Activated T-helper 1 cell treated with anti-CD3 and anti-CD28 coated beads, Interleukin-12 subunit alpha, Interleukin-12 subunit beta, Interleukin-2, Interleukin-4 antibody, amounts not matched to agents 30 ng/mL and 10 ng/mL and 1 ng/mL, durations not matched to agents 14 hours and 24 hours and 36 hours (primary cell): ENCODE measurements at regions not wholly inside any gene's neighbourhood (a gene's known extent, or its start where the extent isn't known, plus 50 kb on each side); places are given as distances from the start of the nearest gene placed in this dataset.

Experiments
- DNase-seq: peaks from one replicate; pipeline ENCODE4 v3.0.0; 2021; ENCODE audit warnings: low spot score
- H3K27ac Mint-ChIP-seq: one replicate; pipeline ENCODE4 v1.8.0; 2021; ENCODE audit warnings: mild to moderate bottlenecking, mixed read lengths
- H3K27me3 Mint-ChIP-seq: one replicate; pipeline ENCODE4 v1.8.0; 2022; ENCODE audit warnings: mild to moderate bottlenecking, moderate library complexity, mixed read lengths; ENCODE audit not compliant: insufficient read depth
- H3K36me3 Mint-ChIP-seq: one replicate; pipeline ENCODE4 v1.8.0; 2021; ENCODE audit warnings: low read depth, mixed read lengths
- H3K4me1 Mint-ChIP-seq: one replicate; pipeline ENCODE4 v1.8.0; 2021; ENCODE audit warnings: low read depth, mixed read lengths
- H3K4me3 Mint-ChIP-seq: one replicate; pipeline ENCODE4 v1.8.0; 2021; ENCODE audit warnings: mild to moderate bottlenecking, moderate library complexity, mixed read lengths
- H3K9me3 Mint-ChIP-seq: one replicate; pipeline ENCODE4 v1.8.0; 2021; ENCODE audit warnings: mixed read lengths
- intact Hi-C: fragments of 100-400 bp; cut with micrococcal nuclease; formaldehyde crosslinking; loops from one replicate; pipeline ENCODE4 v1.15.1; 2024

- intact Hi-C loops = no loop called here
- Mint-ChIP-seq H3K4me3 (no peak overlapping the region), H3K4me1 (peaks cover 4% of the 10 kb centered on the region), H3K9me3 (no peaks in the 10 kb centered on the region), H3K36me3 (no peaks in the 10 kb centered on the region), H3K27ac (no peak overlapping the region), H3K27me3 (peaks cover 4% of the 10 kb centered on the region)
- DNase-seq = no peak
Measured at GRCh38 chr1:234554218-234554697, 55.7 kb downstream of the IRF2BP2 start.

DNA sequence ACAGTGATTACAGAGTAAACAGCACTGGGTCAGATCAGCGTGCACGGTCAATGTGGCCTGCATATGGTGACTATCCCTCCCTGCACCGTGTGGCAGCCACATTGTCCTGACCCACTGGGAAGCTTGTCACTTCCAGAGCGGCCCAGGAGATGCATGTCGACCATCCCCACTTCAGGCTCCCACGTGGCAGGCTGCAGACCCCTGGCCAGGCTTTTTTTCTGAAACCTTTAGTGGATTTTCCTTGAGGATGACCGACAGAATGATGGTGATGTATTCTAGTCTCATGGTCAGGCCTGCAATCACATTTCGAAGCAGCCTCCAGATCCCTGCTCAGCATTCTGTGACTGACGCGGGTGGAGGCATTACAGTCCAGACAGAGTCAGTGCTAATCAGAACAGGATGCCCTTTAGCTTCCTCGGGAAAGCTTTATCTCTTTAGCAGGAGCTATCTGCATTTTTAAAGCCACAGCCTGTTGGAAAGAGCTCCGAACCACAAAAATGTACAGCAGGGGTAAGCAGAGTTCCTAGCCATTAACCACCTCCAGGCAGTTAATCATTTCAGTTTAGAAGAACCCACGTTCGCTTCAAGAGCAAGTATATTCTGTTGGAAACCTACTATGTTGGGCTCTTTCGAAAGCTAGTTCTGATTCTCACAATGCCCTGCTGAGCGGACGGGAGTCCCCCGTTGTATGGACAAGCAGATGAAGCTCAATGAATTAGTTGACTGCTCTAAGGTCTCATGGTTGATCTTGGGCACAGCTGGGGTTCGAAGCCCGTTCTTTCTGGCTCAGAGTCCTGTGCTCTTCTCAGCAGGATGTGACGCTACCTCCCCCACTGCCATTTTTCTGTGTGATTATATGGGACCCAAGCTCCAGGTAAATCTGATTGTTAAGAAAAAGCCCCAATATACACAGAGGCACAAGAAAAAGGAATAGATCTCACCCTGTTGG lies 56.5 kb downstream of the IRF2BP2 start:
- DNase-seq = no peak
- H3K9me3 Mint-ChIP-seq = no peaks in the 10 kb centered on the region
- no peak overlapping the region for H3K27ac Mint-ChIP-seq
- H3K36me3 Mint-ChIP-seq = no peaks in the 10 kb centered on the region
- H3K27me3 Mint-ChIP-seq = peaks cover 4% of the 10 kb centered on the region
- peaks cover 4% of the 10 kb centered on the region for H3K4me1 Mint-ChIP-seq
- H3K4me3 Mint-ChIP-seq = no peak overlapping the region
- intact Hi-C loops = no loop called here

- Mint-ChIP-seq H3K36me3 (no peaks in the 10 kb centered on the region), H3K27ac (no peak overlapping the region), H3K27me3 (peaks cover 4% of the 10 kb centered on the region), H3K9me3 (no peaks in the 10 kb centered on the region), H3K4me3 (no peak overlapping the region), H3K4me1 (peaks cover 4% of the 10 kb centered on the region)
- intact Hi-C loops = no loop called here
- DNase-seq = no peak
Measured at GRCh38 chr1:234551032-234551378, 59.0 kb downstream of the IRF2BP2 start.

DNA sequence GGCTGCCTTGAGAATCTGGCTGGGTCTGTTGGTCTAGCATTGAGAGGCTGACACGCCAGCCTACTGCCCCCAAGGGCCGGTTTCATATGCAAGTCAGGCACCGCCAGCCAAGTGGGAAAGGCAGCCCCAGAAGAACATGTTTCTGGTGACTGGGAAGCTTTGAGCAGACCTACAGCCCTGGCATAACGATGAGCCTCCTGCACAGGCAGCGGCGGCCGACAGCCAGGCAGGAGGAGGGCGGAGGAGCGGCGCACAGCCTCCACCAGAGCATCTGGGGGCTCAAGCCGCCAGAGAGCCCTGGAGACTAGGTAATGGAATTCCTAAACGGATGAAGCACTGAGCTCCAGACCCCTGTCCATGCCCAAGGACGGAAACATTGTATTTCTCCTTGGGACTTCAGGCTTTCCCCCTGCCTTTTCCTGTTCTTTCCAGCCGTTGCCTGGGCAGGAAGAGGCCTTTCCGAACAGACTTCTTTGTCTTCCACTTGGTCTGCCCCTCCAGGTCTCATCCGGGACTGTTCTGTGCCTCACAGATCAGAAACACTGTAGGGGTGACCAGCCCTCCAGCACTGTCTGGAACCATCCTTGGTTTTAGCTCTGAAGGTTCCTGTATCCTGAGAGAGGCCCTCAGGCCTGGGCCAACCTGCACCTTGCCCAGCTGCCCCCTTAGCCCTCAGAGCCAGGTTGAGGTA lies 59.5 kb downstream of the IRF2BP2 start:
- Mint-ChIP-seq H3K4me1 (peaks cover 4% of the 10 kb centered on the region), H3K36me3 (no peaks in the 10 kb centered on the region), H3K27ac (no peak overlapping the region), H3K9me3 (no peaks in the 10 kb centered on the region), H3K4me3 (no peak overlapping the region), H3K27me3 (peaks cover 4% of the 10 kb centered on the region)
- DNase-seq = no peak
- intact Hi-C loops = no loop called here

DNA sequence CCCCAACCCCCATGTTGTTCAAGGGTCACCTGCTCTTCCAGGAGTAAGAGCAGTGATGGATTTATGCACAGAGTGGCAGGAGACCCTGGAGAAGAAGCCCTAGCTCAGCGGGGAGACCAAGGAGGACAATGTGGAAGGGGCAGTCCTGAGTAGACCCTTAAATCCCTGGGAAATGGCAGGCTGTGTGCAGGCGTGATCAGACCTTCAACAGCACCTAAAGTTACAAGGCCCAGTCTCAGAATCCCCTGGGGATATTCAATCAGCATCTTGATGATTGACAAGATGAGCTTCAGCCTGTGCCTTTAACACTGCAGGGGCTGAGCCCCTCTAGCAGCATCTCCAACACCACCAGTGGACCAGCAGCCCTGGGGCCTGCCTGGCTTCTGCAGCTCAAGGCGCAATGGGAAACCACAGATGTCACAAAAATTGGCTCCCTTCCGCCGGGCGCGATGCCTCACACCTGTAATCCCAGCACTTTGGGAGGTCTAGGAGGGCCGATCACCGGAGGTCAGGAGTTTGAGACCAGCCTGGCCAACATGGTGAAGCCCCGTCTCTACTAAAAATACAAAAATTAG lies 60.4 kb downstream of the IRF2BP2 start:
- H3K36me3 Mint-ChIP-seq = no peaks in the 10 kb centered on the region
- intact Hi-C loops = no loop called here
- no peaks in the 10 kb centered on the region for H3K9me3 Mint-ChIP-seq
- peaks cover 12% of the 10 kb centered on the region for H3K4me1 Mint-ChIP-seq
- peaks cover 4% of the 10 kb centered on the region for H3K27me3 Mint-ChIP-seq
- H3K4me3 Mint-ChIP-seq = no peak overlapping the region
- no peak for DNase-seq
- no peak overlapping the region for H3K27ac Mint-ChIP-seq

- DNase-seq = no peak
- Mint-ChIP-seq H3K36me3 (no peaks in the 10 kb centered on the region), H3K27me3 (peaks cover 3% of the 10 kb centered on the region), H3K9me3 (no peaks in the 10 kb centered on the region), H3K27ac (no peak overlapping the region), H3K4me1 (peaks cover 34% of the 10 kb centered on the region), H3K4me3 (no peak overlapping the region)
- intact Hi-C loops = no loop called here
Measured at GRCh38 chr1:234546890-234547788, 62.8 kb downstream of the IRF2BP2 start.

GRCh38 chr1:234546387-234546704 lies 63.6 kb downstream of the IRF2BP2 start:
- DNase-seq = no peak
- Mint-ChIP-seq H3K4me3 (no peak overlapping the region), H3K27ac (no peak overlapping the region), H3K9me3 (no peaks in the 10 kb centered on the region), H3K36me3 (no peaks in the 10 kb centered on the region), H3K27me3 (no peaks in the 10 kb centered on the region), H3K4me1 (peaks cover 35% of the 10 kb centered on the region)
- intact Hi-C loops = no loop called here

GRCh38 chr1:234545517-234546386 lies 64.2 kb downstream of the IRF2BP2 start:
- H3K27ac Mint-ChIP-seq = no peak overlapping the region
- no peaks in the 10 kb centered on the region for H3K27me3 Mint-ChIP-seq
- DNase-seq = no peak
- no peaks in the 10 kb centered on the region for H3K36me3 Mint-ChIP-seq
- intact Hi-C loops = no loop called here
- no peak overlapping the region for H3K4me3 Mint-ChIP-seq
- H3K9me3 Mint-ChIP-seq = no peaks in the 10 kb centered on the region
- H3K4me1 Mint-ChIP-seq = peaks cover 35% of the 10 kb centered on the region

DNA sequence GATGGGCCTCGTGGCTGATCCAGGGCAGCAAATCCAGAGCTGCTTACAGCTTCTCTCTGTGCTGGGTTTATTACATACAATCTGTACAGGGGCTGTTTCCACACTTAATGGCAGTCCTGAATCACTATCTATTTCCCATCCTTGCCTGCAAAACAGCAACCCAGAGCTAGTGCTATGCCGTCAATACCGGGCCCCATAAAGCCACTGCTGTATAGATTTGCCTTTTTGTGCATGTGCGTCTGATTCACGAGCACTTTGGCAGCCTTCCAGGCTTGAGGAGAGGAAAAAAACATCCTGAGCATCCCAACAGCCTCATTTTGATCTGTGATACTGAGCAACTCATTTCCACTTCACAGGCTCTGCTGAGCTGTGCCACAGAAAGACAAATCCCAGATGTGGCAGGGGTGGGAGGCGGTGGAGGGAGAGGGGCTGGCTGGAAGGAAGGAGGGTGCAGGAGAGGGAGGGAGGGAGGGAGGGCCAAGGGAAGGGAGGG lies 65.2 kb upstream of the TARBP1 start:
- no peak for DNase-seq
- Mint-ChIP-seq H3K9me3 (no peaks in the 10 kb centered on the region), H3K27ac (peak overlapping the region; percentile 36), H3K4me1 (peaks cover 43% of the 10 kb centered on the region), H3K36me3 (no peaks in the 10 kb centered on the region), H3K4me3 (peak overlapping the region; percentile 1), H3K27me3 (no peaks in the 10 kb centered on the region)
- intact Hi-C loops = no loop called here

- H3K9me3 Mint-ChIP-seq = no peaks in the 10 kb centered on the region
- H3K27me3 Mint-ChIP-seq = no peaks in the 10 kb centered on the region
- H3K27ac Mint-ChIP-seq = peak overlapping the region; percentile 36
- intact Hi-C loops = no loop called here
- H3K4me3 Mint-ChIP-seq = no peak overlapping the region
- DNase-seq = no peak
- no peaks in the 10 kb centered on the region for H3K36me3 Mint-ChIP-seq
- peaks cover 44% of the 10 kb centered on the region for H3K4me1 Mint-ChIP-seq
Measured at GRCh38 chr1:234543442-234544086, 64.6 kb upstream of the TARBP1 start.

DNA sequence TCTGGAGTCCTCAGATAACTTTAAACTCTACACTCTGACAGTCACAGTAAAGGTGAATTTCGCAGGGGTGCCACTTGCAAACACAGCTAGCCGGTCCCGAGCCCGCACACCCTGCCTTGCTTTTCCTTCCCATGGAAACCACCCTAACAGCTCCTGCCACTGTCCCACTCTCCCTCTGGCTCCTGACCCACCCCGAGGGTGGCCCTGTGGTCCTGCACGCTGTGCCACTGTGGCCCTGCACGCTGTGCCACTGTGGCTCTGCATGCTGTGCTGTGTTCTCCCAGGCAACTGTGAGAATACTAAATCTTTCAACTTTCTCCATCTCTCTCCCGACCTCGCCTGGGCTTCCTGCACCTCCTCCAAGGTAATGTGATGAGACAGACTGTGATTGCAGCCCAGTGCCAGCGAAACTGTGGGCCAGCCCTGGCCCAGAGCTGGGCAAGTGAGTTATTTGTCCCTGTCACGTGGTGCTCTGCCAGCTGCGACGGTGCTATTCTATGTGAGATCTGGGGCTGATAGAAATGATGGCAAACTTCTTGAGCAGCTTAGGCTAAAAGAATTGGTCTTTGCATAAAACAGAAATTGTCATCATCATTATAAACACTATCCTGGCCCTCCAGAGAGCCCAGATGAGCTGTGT lies 63.4 kb upstream of the TARBP1 start:
- H3K4me1 Mint-ChIP-seq = peaks cover 44% of the 10 kb centered on the region
- no peaks in the 10 kb centered on the region for H3K9me3 Mint-ChIP-seq
- DNase-seq = no peak
- H3K27ac Mint-ChIP-seq = no peak overlapping the region
- no peaks in the 10 kb centered on the region for H3K27me3 Mint-ChIP-seq
- no peak overlapping the region for H3K4me3 Mint-ChIP-seq
- no peaks in the 10 kb centered on the region for H3K36me3 Mint-ChIP-seq
- intact Hi-C loops = no loop called here
